Activated CD4-positive, alpha-beta T cell treated with anti-CD3 and anti-CD28 coated beads for 24 hours (primary cell): ENCODE measurements at regions not wholly inside any gene's neighbourhood (a gene's known extent, or its start where the extent isn't known, plus 50 kb on each side); places are given as distances from the start of the nearest gene placed in this dataset.

Experiments used
- DNase-seq, 2 donors: peaks; one replicate each; pipeline ENCODE4 v3.0.0-alpha.2; 2020; ENCODE audit warnings: low read depth in 2 of 2

- DNase-seq: no peak
Observed at GRCh38 chr14:47872588-47872987, 197.2 kb upstream of the MDGA2 start.

- DNase-seq: no peak
Observed at GRCh38 chr14:47863441-47863840, 188.0 kb upstream of the MDGA2 start.

DNA sequence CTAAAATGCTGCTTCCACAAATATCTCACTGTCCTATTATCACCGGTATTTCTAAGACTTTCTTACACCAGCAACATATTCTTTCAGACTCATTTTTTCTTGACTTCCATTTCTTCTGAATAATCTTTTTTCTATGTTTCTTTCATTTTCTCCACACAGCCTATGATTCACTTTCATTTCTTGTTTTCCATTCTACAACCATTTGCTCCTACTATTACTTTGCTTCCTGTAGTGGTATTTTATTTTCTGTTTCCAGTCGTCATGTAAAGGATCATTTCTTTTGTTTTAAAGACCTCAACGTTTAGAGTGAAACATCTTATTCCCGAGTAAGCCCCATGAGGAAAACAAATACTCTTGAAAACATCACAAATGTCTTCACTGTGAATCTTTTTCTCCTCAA lies 182.2 kb upstream of the MDGA2 start:
- no peak for DNase-seq

DNA sequence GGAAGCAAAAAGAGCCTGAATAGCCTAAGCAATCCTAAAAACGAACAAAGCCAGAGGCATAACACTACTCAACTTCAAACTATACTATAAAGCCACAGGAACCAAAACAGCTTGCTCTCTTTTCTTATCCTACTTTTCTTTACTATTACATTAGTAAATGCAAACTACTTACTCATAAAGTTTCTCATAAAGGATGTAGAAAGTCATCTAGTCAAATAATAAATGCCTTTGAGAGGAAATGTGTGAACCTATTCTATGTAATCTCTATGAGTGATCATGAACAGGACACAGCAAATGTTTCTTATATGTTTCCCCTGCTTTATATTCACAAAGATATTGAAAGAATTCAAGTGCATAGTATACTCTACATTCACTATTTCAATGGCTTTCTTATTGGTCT lies 176.9 kb upstream of the MDGA2 start:
- no peak for DNase-seq

- no peak for DNase-seq
Observed at GRCh38 chr14:47846008-47846407, 170.6 kb upstream of the MDGA2 start.

DNA sequence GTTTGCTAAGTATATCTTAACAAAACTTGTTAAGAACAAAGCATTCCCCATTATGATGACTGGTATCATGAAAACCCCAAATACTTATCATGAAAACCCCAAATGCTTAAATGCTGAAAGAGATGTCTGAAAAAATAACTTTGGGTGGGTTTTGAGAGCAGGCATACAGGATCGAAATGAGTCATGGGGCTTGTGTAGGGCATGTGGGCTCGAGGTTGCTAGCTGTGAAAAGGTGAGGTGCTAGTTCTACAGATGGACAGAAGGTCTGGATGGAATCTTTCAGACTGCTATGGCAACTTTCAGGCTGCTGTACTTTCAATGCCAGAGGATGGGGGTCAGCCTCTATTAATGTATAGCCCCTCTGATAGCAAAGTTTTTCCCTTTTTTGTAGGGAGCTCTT lies 167.8 kb upstream of the MDGA2 start:
- no peak for DNase-seq

DNA sequence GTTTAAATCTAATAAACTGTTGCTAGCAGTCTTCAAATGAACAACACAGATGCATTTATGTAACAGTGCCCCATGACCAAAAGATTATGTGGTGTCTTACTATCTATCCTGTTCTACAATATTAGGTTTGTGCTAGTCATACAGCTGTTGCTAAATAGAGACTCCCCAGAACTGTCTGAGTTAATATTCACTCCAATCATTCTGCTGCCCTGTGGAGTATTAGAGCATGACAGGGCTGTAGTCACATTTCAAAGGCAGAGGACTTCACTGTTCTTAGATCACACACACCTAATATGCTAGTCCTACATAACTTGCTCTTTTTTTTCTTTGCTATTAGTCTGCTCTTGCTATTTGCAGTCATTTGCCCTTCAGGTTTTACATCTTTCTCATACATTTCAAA lies 157.6 kb upstream of the MDGA2 start:
- no peak for DNase-seq

DNA sequence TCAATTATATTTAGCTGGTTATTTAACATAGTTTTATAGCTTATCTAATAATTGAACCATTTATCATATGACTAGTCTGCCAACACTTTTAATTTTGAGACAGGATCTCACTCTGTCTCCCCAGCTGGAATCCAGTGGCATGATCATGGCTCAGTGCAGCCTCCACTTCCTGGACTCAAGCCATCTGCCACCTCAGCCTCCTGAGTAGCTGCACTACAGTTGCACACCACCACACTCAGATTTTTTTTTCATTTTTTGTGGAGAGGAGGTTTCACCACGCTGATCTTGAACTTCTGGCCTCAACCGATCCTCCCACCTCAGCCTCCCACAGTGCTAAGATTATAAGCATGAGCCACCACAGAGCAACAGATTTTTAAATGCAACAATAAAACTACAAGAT lies 151.4 kb upstream of the MDGA2 start:
- no peak for DNase-seq

- no peak for DNase-seq
Observed at GRCh38 chr14:47822326-47822725, 146.9 kb upstream of the MDGA2 start.

DNA sequence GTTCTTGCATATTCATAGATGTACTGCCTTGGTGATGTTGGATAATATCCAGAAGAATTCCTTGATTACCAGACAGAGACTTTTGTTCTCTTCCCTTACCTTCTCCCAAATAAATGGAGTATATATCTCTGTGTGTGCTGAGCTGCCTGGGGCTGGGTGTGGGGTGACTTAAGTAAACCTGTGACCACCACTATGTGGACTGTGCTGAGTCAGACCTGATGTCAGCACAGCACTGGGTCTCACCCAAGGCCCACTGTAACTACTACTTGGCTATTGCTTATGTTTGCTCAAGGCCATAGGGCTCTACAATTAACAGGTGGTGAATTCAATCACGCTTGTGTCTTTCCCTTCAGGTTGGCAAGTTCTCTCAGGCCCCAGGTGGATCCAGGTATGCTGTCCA lies 145.7 kb upstream of the MDGA2 start:
- DNase-seq: no peak

GRCh38 chr14:47790477-47790876 lies 115.1 kb upstream of the MDGA2 start:
- no peak for DNase-seq

- DNase-seq: no peak
Observed at GRCh38 chr14:47785058-47785457, 109.7 kb upstream of the MDGA2 start.

GRCh38 chr14:47778631-47779030 lies 103.2 kb upstream of the MDGA2 start:
- DNase-seq: no peak

GRCh38 chr14:47772652-47773051 lies 97.2 kb upstream of the MDGA2 start:
- no peak for DNase-seq

- no peak for DNase-seq
Observed at GRCh38 chr14:47763188-47763854, 87.9 kb upstream of the MDGA2 start.

DNA sequence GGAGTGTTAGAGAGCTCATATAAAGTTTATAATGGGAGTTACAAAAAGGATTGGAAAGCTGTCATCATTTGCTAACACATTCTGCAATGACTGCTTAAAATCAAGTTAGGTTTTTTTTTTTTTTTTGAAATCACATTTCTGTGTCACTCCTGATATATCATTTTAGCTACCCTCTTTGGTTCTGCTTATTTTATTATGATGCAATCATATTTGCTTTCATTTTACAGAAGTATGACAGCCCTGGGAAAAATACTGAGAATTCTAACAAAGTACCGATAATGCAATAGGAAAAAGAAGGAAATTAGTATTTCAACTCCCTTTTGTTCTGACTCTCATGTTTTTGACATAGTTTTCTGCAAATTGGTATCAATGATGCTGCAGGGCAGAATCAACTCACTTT lies 71.6 kb upstream of the MDGA2 start:
- DNase-seq: no peak

- no peak for DNase-seq
Observed at GRCh38 chr14:47744155-47744554, 68.8 kb upstream of the MDGA2 start.

DNA sequence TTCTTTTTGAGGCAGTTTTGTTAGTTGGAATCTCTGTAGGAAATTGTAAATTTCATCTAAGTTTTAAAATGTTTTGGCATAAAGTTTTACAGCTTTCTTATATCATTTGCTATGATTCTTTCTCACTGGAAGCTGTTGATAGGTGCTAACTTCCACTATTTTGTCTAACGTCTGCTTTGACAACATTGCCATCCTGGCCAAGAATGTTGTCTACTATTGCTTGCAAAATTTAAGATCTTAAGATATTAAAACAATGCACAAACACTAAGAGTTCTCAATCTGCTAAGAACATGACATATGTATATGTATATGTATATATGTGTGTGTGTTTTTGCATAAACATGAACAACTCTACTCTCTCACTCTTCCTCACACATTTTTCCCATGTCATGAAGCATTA lies 64.1 kb upstream of the MDGA2 start:
- DNase-seq: no peak

GRCh38 chr14:47730296-47730695 lies 54.9 kb upstream of the MDGA2 start:
- no peak for DNase-seq
